GM23338 (cell line): ENCODE measurements at regions not wholly inside any gene's neighbourhood (a gene's known extent, or its start where the extent isn't known, plus 50 kb on each side); places are given as distances from the start of the nearest gene placed in this dataset.

Experiments used
- ATAC-seq: fragments of 200-7000 bp; cut with Tn5 transposase; 3 replicates; pipeline ENCODE4 v1.9.1; 2020
- DNase-seq: peaks from one replicate; pipeline ENCODE4 v3.0.0-alpha.2; 2015; ENCODE audit warnings: low spot score
- H2AFZ ChIP-seq: fragments of 200-600 bp; sonication (generic); 2 replicates; pipeline ENCODE4 v1.8.0; 2016; ENCODE audit warnings: antibody characterized with exemption, mild to moderate bottlenecking, moderate library complexity
- H3F3A ChIP-seq: fragments of 200-600 bp; sonication (generic); replicated peaks from 2 replicates; pipeline ENCODE4 v1.8.0; 2017; ENCODE audit warnings: antibody characterized with exemption, mixed run types, low read depth
- H3K27ac ChIP-seq: fragments of 200-600 bp; sonication (generic); 2 replicates; pipeline ENCODE4 v1.6.1; 2016; ENCODE audit warnings: low read depth
- H3K27me3 ChIP-seq: fragments of 200-600 bp; sonication (generic); 2 replicates; pipeline ENCODE4 v1.8.0; 2016; ENCODE audit warnings: mild to moderate bottlenecking, mixed run types, moderate library complexity; ENCODE audit not compliant: insufficient read depth
- H3K36me3 ChIP-seq: fragments of 200-600 bp; sonication (generic); 2 replicates; pipeline ENCODE4 v1.8.0; 2016; ENCODE audit warnings: mild to moderate bottlenecking; ENCODE audit not compliant: insufficient read depth
- H3K4me1 ChIP-seq: fragments of 200-600 bp; sonication (generic); 2 replicates; pipeline ENCODE4 v1.8.0; 2016; ENCODE audit warnings: mild to moderate bottlenecking, moderate library complexity; ENCODE audit not compliant: insufficient read depth
- H3K4me2 ChIP-seq: fragments of 200-600 bp; sonication (generic); 2 replicates; pipeline ENCODE4 v1.7.1; 2017; ENCODE audit warnings: mixed run types
- H3K4me3 ChIP-seq: fragments of 200-600 bp; sonication (generic); 2 replicates; pipeline ENCODE4 v1.6.1; 2016; ENCODE audit warnings: mixed run types
- H3K79me2 ChIP-seq: fragments of 200-600 bp; sonication (generic); replicated peaks from 2 replicates; pipeline ENCODE4 v1.8.0; 2017; ENCODE audit warnings: mild to moderate bottlenecking; ENCODE audit not compliant: insufficient read depth
- H3K9me2 ChIP-seq: fragments of 200-600 bp; sonication (generic); 2 replicates; pipeline ENCODE4 v1.8.0; 2017; ENCODE audit not compliant: insufficient read depth
- H4K20me1 ChIP-seq: fragments of 200-600 bp; sonication (generic); replicated peaks from 2 replicates; pipeline ENCODE4 v1.8.0; 2017; ENCODE audit warnings: mild to moderate bottlenecking; ENCODE audit not compliant: insufficient read depth
- H3K27ac Mint-ChIP-seq: 2 replicates; pipeline ENCODE4 v1.8.0; 2020; ENCODE audit warnings: inconsistent platforms, mild to moderate bottlenecking, moderate library complexity, mixed read lengths
- H3K27me3 Mint-ChIP-seq: 3 replicates; pipeline ENCODE4 v1.8.0; 2022; ENCODE audit warnings: low read depth, mild to moderate bottlenecking, moderate library complexity, mixed read lengths, inconsistent platforms; ENCODE audit not compliant: insufficient read depth, poor library complexity
- H3K36me3 Mint-ChIP-seq: 3 replicates; pipeline ENCODE4 v1.8.0; 2021; ENCODE audit warnings: low read depth, mild to moderate bottlenecking, inconsistent platforms, moderate library complexity, mixed read lengths
- H3K4me1 Mint-ChIP-seq: 3 replicates; pipeline ENCODE4 v1.8.0; 2020; ENCODE audit warnings: mild to moderate bottlenecking, inconsistent platforms, mixed read lengths
- H3K4me3 Mint-ChIP-seq: 3 replicates; pipeline ENCODE4 v1.8.0; 2021; ENCODE audit warnings: moderate library complexity, mild to moderate bottlenecking, inconsistent platforms, mixed read lengths
- H3K9me3 Mint-ChIP-seq: 3 replicates; pipeline ENCODE4 v1.8.0; 2020; ENCODE audit warnings: moderate library complexity, mild to moderate bottlenecking, inconsistent platforms, mixed read lengths
- CREB1 ChIP-seq: fragments of 250-450 bp; sonication (Bioruptor Pico); IDR thresholded peaks from 2 replicates; pipeline ENCODE4 v1.5.0; 2020; ENCODE audit warnings: low read depth, mild to moderate bottlenecking, moderate library complexity
- EZH2 ChIP-seq: fragments of 200-600 bp; sonication (generic); IDR thresholded peaks from one replicate; pipeline ENCODE4 v1.8.0; 2017; ENCODE audit warnings: antibody characterized with exemption, mild to moderate bottlenecking, low read depth; ENCODE audit not compliant: unreplicated experiment
- EZH2phosphoT487 ChIP-seq: fragments of 200-600 bp; sonication (generic); IDR thresholded peaks from one replicate; pipeline ENCODE4 v1.8.1; 2018; ENCODE audit warnings: antibody characterized with exemption; ENCODE audit not compliant: unreplicated experiment
- NANOG ChIP-seq: IDR thresholded peaks from 2 replicates; pipeline ENCODE4 v1.6.1; 2016; ENCODE audit warnings: antibody characterized with exemption, borderline replicate concordance
- POLR2AphosphoS5 ChIP-seq: IDR thresholded peaks from 2 replicates; pipeline ENCODE4 v1.6.1; 2016; ENCODE audit warnings: antibody characterized with exemption, low read depth
- STAT1 ChIP-seq: IDR thresholded peaks from one replicate; pipeline ENCODE4 v1.6.1; 2016; ENCODE audit warnings: antibody characterized with exemption; ENCODE audit not compliant: unreplicated experiment
- ZNF114 ChIP-seq: fragments of 250-450 bp; sonication (Bioruptor Pico); IDR thresholded peaks from 2 replicates; pipeline ENCODE4 v1.5.0; 2020; ENCODE audit warnings: mild to moderate bottlenecking, moderate library complexity
- ZNF331 ChIP-seq: fragments of 250-450 bp; sonication (Bioruptor Pico); IDR thresholded peaks from 2 replicates; pipeline ENCODE4 v1.5.0; 2020; ENCODE audit warnings: low read depth, mild to moderate bottlenecking, moderate library complexity
- TF ChIP-seq, protein P1 (sequence below): fragments of 250-450 bp; sonication (Bioruptor Pico); IDR thresholded peaks from 2 replicates; pipeline ENCODE4 v1.5.0; 2020; ENCODE audit warnings: mild to moderate bottlenecking, moderate library complexity
- TF ChIP-seq, protein P2 (sequence below): IDR thresholded peaks from one replicate; pipeline ENCODE4 v1.6.1; 2018; ENCODE audit warnings: antibody characterized with exemption; ENCODE audit not compliant: unreplicated experiment
- TF ChIP-seq, protein P3 (sequence below), 2 experiments: fragments of 200-600 bp in 1 of 2; sonication (generic) in 1 of 2; conservative IDR thresholded peaks; 2 replicates each; pipeline versions ENCODE4 v1.5.1 to v1.6.1; 2016 to 2017; ENCODE audit warnings: antibody characterized with exemption in 2 of 2, low read depth in 2 of 2, mild to moderate bottlenecking in 2 of 2, moderate library complexity in 1 of 2
- TF ChIP-seq, protein P4 (sequence below): IDR thresholded peaks from 2 replicates; pipeline ENCODE4 v1.6.1; 2016; ENCODE audit warnings: antibody characterized with exemption

DNA sequence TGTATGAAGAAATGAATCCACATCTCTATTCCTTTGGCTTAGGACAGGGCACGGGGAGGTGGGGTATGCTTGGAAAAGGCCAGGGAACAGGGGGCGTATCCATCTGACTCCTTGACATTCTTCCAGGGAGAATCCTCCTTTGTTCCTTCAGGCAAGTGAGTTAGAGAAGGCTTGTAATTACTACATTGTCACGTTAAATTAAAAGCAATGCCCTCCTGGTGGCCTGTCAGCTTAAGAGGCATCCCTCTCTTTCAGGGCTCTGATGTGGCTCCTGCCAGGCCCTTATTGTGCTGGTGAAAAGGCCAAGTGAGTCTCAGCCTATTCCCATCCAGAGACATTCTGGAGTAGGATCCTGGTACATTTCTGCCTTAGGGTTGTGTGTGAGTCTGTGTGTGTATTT, 128.3 kb downstream of the FOXA2 start:
- TF ChIP-seq, protein P1, sequence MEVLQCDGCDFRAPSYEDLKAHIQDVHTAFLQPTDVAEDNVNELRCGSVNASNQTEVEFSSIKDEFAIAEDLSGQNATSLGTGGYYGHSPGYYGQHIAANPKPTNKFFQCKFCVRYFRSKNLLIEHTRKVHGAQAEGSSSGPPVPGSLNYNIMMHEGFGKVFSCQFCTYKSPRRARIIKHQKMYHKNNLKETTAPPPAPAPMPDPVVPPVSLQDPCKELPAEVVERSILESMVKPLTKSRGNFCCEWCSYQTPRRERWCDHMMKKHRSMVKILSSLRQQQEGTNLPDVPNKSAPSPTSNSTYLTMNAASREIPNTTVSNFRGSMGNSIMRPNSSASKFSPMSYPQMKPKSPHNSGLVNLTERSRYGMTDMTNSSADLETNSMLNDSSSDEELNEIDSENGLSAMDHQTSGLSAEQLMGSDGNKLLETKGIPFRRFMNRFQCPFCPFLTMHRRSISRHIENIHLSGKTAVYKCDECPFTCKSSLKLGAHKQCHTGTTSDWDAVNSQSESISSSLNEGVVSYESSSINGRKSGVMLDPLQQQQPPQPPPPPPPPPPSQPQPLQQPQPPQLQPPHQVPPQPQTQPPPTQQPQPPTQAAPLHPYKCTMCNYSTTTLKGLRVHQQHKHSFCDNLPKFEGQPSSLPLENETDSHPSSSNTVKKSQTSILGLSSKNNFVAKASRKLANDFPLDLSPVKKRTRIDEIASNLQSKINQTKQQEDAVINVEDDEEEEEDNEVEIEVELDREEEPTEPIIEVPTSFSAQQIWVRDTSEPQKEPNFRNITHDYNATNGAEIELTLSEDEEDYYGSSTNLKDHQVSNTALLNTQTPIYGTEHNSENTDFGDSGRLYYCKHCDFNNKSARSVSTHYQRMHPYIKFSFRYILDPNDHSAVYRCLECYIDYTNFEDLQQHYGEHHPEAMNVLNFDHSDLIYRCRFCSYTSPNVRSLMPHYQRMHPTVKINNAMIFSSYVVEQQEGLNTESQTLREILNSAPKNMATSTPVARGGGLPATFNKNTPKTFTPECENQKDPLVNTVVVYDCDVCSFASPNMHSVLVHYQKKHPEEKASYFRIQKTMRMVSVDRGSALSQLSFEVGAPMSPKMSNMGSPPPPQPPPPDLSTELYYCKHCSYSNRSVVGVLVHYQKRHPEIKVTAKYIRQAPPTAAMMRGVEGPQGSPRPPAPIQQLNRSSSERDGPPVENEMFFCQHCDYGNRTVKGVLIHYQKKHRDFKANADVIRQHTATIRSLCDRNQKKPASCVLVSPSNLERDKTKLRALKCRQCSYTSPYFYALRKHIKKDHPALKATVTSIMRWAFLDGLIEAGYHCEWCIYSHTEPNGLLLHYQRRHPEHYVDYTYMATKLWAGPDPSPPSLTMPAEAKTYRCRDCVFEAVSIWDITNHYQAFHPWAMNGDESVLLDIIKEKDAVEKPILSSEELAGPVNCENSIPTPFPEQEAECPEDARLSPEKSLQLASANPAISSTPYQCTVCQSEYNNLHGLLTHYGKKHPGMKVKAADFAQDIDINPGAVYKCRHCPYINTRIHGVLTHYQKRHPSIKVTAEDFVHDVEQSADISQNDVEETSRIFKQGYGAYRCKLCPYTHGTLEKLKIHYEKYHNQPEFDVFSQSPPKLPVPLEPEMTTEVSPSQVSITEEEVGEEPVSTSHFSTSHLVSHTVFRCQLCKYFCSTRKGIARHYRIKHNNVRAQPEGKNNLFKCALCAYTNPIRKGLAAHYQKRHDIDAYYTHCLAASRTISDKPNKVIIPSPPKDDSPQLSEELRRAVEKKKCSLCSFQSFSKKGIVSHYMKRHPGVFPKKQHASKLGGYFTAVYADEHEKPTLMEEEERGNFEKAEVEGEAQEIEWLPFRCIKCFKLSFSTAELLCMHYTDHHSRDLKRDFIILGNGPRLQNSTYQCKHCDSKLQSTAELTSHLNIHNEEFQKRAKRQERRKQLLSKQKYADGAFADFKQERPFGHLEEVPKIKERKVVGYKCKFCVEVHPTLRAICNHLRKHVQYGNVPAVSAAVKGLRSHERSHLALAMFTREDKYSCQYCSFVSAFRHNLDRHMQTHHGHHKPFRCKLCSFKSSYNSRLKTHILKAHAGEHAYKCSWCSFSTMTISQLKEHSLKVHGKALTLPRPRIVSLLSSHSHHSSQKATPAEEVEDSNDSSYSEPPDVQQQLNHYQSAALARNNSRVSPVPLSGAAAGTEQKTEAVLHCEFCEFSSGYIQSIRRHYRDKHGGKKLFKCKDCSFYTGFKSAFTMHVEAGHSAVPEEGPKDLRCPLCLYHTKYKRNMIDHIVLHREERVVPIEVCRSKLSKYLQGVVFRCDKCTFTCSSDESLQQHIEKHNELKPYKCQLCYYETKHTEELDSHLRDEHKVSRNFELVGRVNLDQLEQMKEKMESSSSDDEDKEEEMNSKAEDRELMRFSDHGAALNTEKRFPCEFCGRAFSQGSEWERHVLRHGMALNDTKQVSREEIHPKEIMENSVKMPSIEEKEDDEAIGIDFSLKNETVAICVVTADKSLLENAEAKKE (CRISPR knock-in tag), result no peak
- TF ChIP-seq CREB1 (CRISPR knock-in tag) (no peak), STAT1 (no peak), POLR2AphosphoS5 (no peak), NANOG (no peak), ZNF331 (CRISPR knock-in tag) (no peak), ZNF114 (CRISPR knock-in tag) (no peak), EZH2phosphoT487 (no peak), EZH2 (no peak)
- TF ChIP-seq, protein P2, sequence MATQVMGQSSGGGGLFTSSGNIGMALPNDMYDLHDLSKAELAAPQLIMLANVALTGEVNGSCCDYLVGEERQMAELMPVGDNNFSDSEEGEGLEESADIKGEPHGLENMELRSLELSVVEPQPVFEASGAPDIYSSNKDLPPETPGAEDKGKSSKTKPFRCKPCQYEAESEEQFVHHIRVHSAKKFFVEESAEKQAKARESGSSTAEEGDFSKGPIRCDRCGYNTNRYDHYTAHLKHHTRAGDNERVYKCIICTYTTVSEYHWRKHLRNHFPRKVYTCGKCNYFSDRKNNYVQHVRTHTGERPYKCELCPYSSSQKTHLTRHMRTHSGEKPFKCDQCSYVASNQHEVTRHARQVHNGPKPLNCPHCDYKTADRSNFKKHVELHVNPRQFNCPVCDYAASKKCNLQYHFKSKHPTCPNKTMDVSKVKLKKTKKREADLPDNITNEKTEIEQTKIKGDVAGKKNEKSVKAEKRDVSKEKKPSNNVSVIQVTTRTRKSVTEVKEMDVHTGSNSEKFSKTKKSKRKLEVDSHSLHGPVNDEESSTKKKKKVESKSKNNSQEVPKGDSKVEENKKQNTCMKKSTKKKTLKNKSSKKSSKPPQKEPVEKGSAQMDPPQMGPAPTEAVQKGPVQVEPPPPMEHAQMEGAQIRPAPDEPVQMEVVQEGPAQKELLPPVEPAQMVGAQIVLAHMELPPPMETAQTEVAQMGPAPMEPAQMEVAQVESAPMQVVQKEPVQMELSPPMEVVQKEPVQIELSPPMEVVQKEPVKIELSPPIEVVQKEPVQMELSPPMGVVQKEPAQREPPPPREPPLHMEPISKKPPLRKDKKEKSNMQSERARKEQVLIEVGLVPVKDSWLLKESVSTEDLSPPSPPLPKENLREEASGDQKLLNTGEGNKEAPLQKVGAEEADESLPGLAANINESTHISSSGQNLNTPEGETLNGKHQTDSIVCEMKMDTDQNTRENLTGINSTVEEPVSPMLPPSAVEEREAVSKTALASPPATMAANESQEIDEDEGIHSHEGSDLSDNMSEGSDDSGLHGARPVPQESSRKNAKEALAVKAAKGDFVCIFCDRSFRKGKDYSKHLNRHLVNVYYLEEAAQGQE, result no peak
- TF ChIP-seq, protein P3, sequence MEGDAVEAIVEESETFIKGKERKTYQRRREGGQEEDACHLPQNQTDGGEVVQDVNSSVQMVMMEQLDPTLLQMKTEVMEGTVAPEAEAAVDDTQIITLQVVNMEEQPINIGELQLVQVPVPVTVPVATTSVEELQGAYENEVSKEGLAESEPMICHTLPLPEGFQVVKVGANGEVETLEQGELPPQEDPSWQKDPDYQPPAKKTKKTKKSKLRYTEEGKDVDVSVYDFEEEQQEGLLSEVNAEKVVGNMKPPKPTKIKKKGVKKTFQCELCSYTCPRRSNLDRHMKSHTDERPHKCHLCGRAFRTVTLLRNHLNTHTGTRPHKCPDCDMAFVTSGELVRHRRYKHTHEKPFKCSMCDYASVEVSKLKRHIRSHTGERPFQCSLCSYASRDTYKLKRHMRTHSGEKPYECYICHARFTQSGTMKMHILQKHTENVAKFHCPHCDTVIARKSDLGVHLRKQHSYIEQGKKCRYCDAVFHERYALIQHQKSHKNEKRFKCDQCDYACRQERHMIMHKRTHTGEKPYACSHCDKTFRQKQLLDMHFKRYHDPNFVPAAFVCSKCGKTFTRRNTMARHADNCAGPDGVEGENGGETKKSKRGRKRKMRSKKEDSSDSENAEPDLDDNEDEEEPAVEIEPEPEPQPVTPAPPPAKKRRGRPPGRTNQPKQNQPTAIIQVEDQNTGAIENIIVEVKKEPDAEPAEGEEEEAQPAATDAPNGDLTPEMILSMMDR (conservative IDR thresholded peaks at IDR 0.05; ENCODE audit: low read depth in 2 of 2), result no peak
- TF ChIP-seq, protein P4, sequence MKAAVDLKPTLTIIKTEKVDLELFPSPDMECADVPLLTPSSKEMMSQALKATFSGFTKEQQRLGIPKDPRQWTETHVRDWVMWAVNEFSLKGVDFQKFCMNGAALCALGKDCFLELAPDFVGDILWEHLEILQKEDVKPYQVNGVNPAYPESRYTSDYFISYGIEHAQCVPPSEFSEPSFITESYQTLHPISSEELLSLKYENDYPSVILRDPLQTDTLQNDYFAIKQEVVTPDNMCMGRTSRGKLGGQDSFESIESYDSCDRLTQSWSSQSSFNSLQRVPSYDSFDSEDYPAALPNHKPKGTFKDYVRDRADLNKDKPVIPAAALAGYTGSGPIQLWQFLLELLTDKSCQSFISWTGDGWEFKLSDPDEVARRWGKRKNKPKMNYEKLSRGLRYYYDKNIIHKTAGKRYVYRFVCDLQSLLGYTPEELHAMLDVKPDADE, result no peak
- ATAC-seq (peak; percentile 97), DNase-seq (peak; percentile 88)
- no peaks in the 10 kb centered on the region for H3K9me2 ChIP-seq
- no peak overlapping the region for H3K4me2 ChIP-seq
- no peaks in the 10 kb centered on the region for H3F3A ChIP-seq
- Mint-ChIP-seq H3K27ac (no peak overlapping the region), H3K4me3 (no peak overlapping the region), H3K27me3 (peaks cover 38% of the 10 kb centered on the region), H3K36me3 (no peaks in the 10 kb centered on the region), H3K9me3 (no peaks in the 10 kb centered on the region), H3K4me1 (peaks cover 22% of the 10 kb centered on the region)
- no peaks in the 10 kb centered on the region for H3K36me3 ChIP-seq
- no peaks in the 10 kb centered on the region for H3K79me2 ChIP-seq
- H3K4me1 ChIP-seq, result peaks cover 7% of the 10 kb centered on the region
- peaks cover 8% of the 10 kb centered on the region; the same call in 1 of the 2 replicates for H4K20me1 ChIP-seq
- H3K27me3 ChIP-seq, result peaks cover 68% of the 10 kb centered on the region
- H2AFZ ChIP-seq, result no peak overlapping the region
- no peak overlapping the region for H3K27ac ChIP-seq
- no peak overlapping the region for H3K4me3 ChIP-seq
